ENCODE measurements at regions not wholly inside any gene's neighbourhood (a gene's known extent, or its start where the extent isn't known, plus 50 kb on each side); places are given as distances from the start of the nearest gene placed in this dataset.

DNA sequence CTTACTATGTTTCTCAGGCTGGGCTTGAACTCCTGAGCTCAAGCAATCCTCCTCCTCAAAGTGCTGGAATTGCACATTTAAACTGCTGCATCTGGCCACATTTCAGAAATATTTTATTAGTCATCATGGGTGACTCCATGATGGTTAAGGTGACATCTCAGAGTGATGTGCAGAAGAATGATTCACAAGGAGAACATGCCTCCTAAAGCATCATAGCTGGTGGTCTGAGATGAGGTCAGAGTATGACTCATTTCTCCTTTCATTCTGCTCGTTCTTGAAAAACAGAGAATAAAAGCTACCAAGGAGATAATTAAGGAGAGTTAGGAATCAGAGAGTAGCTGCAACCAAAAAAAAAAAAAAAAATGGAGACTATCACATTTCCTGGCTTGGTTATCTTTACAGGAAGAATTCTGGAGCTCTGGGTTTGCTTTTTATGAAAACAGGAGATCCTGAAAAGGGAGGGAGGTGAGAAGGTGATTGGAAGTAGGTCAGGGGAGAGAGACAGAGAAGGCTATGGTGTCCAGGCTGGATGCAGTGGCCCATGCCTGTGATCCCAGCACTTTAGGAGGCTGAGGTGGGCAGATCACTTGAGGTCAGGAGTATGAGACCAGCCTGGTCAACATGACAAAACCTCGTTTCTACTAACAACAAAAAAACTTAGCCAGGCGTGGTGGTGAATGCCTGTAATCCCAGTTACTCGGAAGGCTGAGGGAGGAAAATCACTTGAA lies 1011.6 kb downstream of the NLGN4Y start:
- TF ChIP-seq, protein P1, sequence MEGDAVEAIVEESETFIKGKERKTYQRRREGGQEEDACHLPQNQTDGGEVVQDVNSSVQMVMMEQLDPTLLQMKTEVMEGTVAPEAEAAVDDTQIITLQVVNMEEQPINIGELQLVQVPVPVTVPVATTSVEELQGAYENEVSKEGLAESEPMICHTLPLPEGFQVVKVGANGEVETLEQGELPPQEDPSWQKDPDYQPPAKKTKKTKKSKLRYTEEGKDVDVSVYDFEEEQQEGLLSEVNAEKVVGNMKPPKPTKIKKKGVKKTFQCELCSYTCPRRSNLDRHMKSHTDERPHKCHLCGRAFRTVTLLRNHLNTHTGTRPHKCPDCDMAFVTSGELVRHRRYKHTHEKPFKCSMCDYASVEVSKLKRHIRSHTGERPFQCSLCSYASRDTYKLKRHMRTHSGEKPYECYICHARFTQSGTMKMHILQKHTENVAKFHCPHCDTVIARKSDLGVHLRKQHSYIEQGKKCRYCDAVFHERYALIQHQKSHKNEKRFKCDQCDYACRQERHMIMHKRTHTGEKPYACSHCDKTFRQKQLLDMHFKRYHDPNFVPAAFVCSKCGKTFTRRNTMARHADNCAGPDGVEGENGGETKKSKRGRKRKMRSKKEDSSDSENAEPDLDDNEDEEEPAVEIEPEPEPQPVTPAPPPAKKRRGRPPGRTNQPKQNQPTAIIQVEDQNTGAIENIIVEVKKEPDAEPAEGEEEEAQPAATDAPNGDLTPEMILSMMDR (IDR thresholded peaks at IDR 0.05): no peak
- TF ChIP-seq POLR2AphosphoS5 (IDR thresholded peaks at IDR 0.05) (no peak), EP300 (IDR thresholded peaks at IDR 0.05) (no peak), POLR2A (IDR thresholded peaks at IDR 0.05; ENCODE audit: low read depth) (no peak)

Data from esophagus muscularis mucosa (tissue), 4 donors.